H9 (cell line): ENCODE measurements at regions not wholly inside any gene's neighbourhood (a gene's known extent, or its start where the extent isn't known, plus 50 kb on each side); places are given as distances from the start of the nearest gene placed in this dataset.

Experiments used
- DNase-seq: peaks from one replicate; pipeline ENCODE4 v3.0.0-alpha.2; 2017
- H2AFZ ChIP-seq: one replicate; pipeline ENCODE4 v1.6.1; 2013; ENCODE audit warnings: mild to moderate bottlenecking, low read length, control low read depth, moderate library complexity
- H2AK5ac ChIP-seq: 2 replicates; pipeline ENCODE4 v1.6.1; 2013; ENCODE audit warnings: low read length, control low read depth, mixed read lengths; ENCODE audit not compliant: insufficient read length
- H2BK120ac ChIP-seq: one replicate; pipeline ENCODE4 v1.6.1; 2013; ENCODE audit warnings: low read depth, mild to moderate bottlenecking, low read length, control low read depth, inconsistent platforms; ENCODE audit not compliant: poor library complexity, severe bottlenecking
- H2BK12ac ChIP-seq: 2 replicates; pipeline ENCODE4 v1.6.1; 2013; ENCODE audit warnings: low read length, control low read depth, mixed read lengths, low read depth; ENCODE audit not compliant: insufficient read length
- H2BK15ac ChIP-seq: 2 replicates; pipeline ENCODE4 v1.6.1; 2013; ENCODE audit warnings: low read depth, low read length, control low read depth
- H2BK20ac ChIP-seq: one replicate; pipeline ENCODE4 v1.6.1; 2013; ENCODE audit warnings: low read depth, mild to moderate bottlenecking, low read length, control low read depth, inconsistent platforms; ENCODE audit not compliant: poor library complexity, severe bottlenecking
- H2BK5ac ChIP-seq: 2 replicates; pipeline ENCODE4 v1.6.1; 2013; ENCODE audit warnings: low read length, control low read depth, mixed read lengths; ENCODE audit not compliant: insufficient read length
- H3K14ac ChIP-seq: 2 replicates; pipeline ENCODE4 v1.6.1; 2013; ENCODE audit warnings: low read length, control low read depth; ENCODE audit not compliant: insufficient read depth
- H3K18ac ChIP-seq: 2 replicates; pipeline ENCODE4 v1.6.1; 2013; ENCODE audit warnings: low read depth, mild to moderate bottlenecking, mixed read lengths, low read length, control low read depth; ENCODE audit not compliant: insufficient read length
- H3K23ac ChIP-seq: 2 replicates; pipeline ENCODE4 v1.6.1; 2013; ENCODE audit warnings: low read length, control low read depth, mixed read lengths, low read depth; ENCODE audit not compliant: insufficient read length
- H3K23me2 ChIP-seq: 2 replicates; pipeline ENCODE4 v1.6.1; 2013; ENCODE audit warnings: low read depth, mild to moderate bottlenecking, mixed read lengths, low read length, control low read depth; ENCODE audit not compliant: insufficient read length, poor library complexity, severe bottlenecking
- H3K27ac ChIP-seq: 2 replicates; pipeline ENCODE4 v1.5.1; 2013; ENCODE audit warnings: low read length, control low read depth, mixed read lengths, low read depth; ENCODE audit not compliant: insufficient read length
- H3K27me3 ChIP-seq: 2 replicates; pipeline ENCODE4 v1.6.1; 2013; ENCODE audit warnings: low read length, control low read depth, inconsistent platforms; ENCODE audit not compliant: insufficient read depth
- H3K4ac ChIP-seq: 2 replicates; pipeline ENCODE4 v1.6.1; 2013; ENCODE audit warnings: low read depth, mild to moderate bottlenecking, control low read depth, inconsistent platforms, low read length, moderate library complexity
- H3K4me1 ChIP-seq: 2 replicates; pipeline ENCODE4 v1.6.1; 2013; ENCODE audit warnings: low read length, control low read depth, inconsistent platforms; ENCODE audit not compliant: insufficient read depth
- H3K4me2 ChIP-seq: 2 replicates; pipeline ENCODE4 v1.6.1; 2013; ENCODE audit warnings: low read length, control low read depth, mixed read lengths; ENCODE audit not compliant: insufficient read length, insufficient read depth
- H3K56ac ChIP-seq: 2 replicates; pipeline ENCODE4 v1.6.1; 2013; ENCODE audit warnings: low read depth, mild to moderate bottlenecking, mixed read lengths, low read length, control low read depth; ENCODE audit not compliant: insufficient read length
- H3K79me1 ChIP-seq: 2 replicates; pipeline ENCODE4 v1.6.1; 2013; ENCODE audit warnings: low read depth, mild to moderate bottlenecking, moderate library complexity, low read length, control low read depth, inconsistent platforms; ENCODE audit not compliant: insufficient read depth, poor library complexity, severe bottlenecking
- H3K79me2 ChIP-seq: 2 replicates; pipeline ENCODE4 v1.6.1; 2013; ENCODE audit warnings: low read length, control low read depth, inconsistent platforms; ENCODE audit not compliant: insufficient read depth
- H3K9ac ChIP-seq: 2 replicates; pipeline ENCODE4 v1.6.1; 2013; ENCODE audit warnings: low read length, control low read depth, mixed read lengths; ENCODE audit not compliant: insufficient read length; ENCODE audit errors: extremely low read depth
- H3K9me3 ChIP-seq: one replicate; pipeline ENCODE4 v1.6.1; 2013; ENCODE audit warnings: low read depth, low read length, inconsistent platforms; ENCODE audit not compliant: control insufficient read depth
- H3T11ph ChIP-seq: one replicate; pipeline ENCODE4 v1.6.1; 2013; ENCODE audit warnings: mild to moderate bottlenecking, low read length, control low read depth, inconsistent platforms
- H4K20me1 ChIP-seq: one replicate; pipeline ENCODE4 v1.6.1; 2013; ENCODE audit not compliant: control insufficient read depth, insufficient read length, insufficient read depth
- H4K5ac ChIP-seq: 2 replicates; pipeline ENCODE4 v1.6.1; 2013; ENCODE audit warnings: low read depth, mild to moderate bottlenecking, mixed read lengths, low read length, control low read depth; ENCODE audit not compliant: insufficient read length
- H4K8ac ChIP-seq: replicated peaks from 2 replicates; pipeline ENCODE4 v1.6.1; 2013; ENCODE audit warnings: low read length, control low read depth, mixed read lengths, low read depth; ENCODE audit not compliant: insufficient read length
- H4K91ac ChIP-seq: 2 replicates; pipeline ENCODE4 v1.6.1; 2013; ENCODE audit warnings: low read depth, mild to moderate bottlenecking, moderate library complexity, mixed read lengths, low read length, control low read depth; ENCODE audit not compliant: insufficient read length
- H3K27ac Mint-ChIP-seq, 3 experiments: 2 replicates in 2 of 3; 3 replicates in 1 of 3; pipeline ENCODE4 v1.8.0; 2020 to 2021; ENCODE audit warnings: mixed read lengths in 3 of 3, mild to moderate bottlenecking in 1 of 3, moderate library complexity in 1 of 3
- H3K27me3 Mint-ChIP-seq: 2 replicates; pipeline ENCODE4 v1.8.0; 2021; ENCODE audit warnings: low read depth, mild to moderate bottlenecking, moderate library complexity, mixed read lengths
- H3K36me3 Mint-ChIP-seq, 3 experiments: 2 replicates in 2 of 3; 3 replicates in 1 of 3; pipeline ENCODE4 v1.8.0; 2020 to 2021; ENCODE audit warnings: low read depth in 3 of 3, mixed read lengths in 3 of 3; ENCODE audit not compliant: insufficient read depth in 1 of 3
- H3K4me1 Mint-ChIP-seq, 2 experiments: 2 replicates each; pipeline ENCODE4 v1.8.0; 2020; ENCODE audit warnings: mixed read lengths in 2 of 2
- H3K4me3 Mint-ChIP-seq, 2 experiments: 2 replicates in 1 of 2; 3 replicates in 1 of 2; pipeline ENCODE4 v1.8.0; 2020 to 2021; ENCODE audit warnings: mild to moderate bottlenecking in 2 of 2, mixed read lengths in 2 of 2, moderate library complexity in 1 of 2
- H3K9me3 Mint-ChIP-seq, 2 experiments: 2 replicates in 1 of 2; 3 replicates in 1 of 2; pipeline ENCODE4 v1.8.0; 2020; ENCODE audit warnings: mild to moderate bottlenecking in 2 of 2, mixed read lengths in 2 of 2, moderate library complexity in 1 of 2
- CTCF ChIP-seq: fragments of 200-600 bp; sonication (generic); conservative IDR thresholded peaks from 3 replicates; pipeline ENCODE4 v1.8.0; 2021; ENCODE audit warnings: antibody characterized with exemption, mild to moderate bottlenecking
- WGBS: extraction: QIAGEN DNeasy Blood & Tissue Kit; methylation state at CpG from one replicate; pipeline ENCODE4 v1.1.7; 2013; ENCODE audit warnings: missing lambda C conversion rate, low lambda C conversion rate, mixed read lengths; ENCODE audit not compliant: insufficient read length; ENCODE audit errors: extremely low coverage; 5-methylcytosine and 5-hydroxymethylcytosine counted together

GRCh38 chr10:90062786-90063185 lies 361.4 kb downstream of the KIF20B start:
- Mint-ChIP-seq H3K9me3 (no peaks in the 10 kb centered on the region), H3K27ac (no peak overlapping the region), H3K4me1 (no peaks in the 10 kb centered on the region), H3K27me3 (no peaks in the 10 kb centered on the region; the same call in none of the 2 replicates), H3K4me3 (no peak overlapping the region), H3K36me3 (no peaks in the 10 kb centered on the region)
- no peak overlapping the region for H2AK5ac ChIP-seq
- H3K9me3 ChIP-seq = no peaks in the 10 kb centered on the region
- DNase-seq = no peak
- no peak overlapping the region for H4K8ac ChIP-seq
- H3K18ac ChIP-seq = no peak overlapping the region
- no peak overlapping the region for H2AFZ ChIP-seq
- no peak overlapping the region for H3K27ac ChIP-seq
- no peaks in the 10 kb centered on the region for H3K27me3 ChIP-seq
- no peak overlapping the region for H3T11ph ChIP-seq
- H3K9ac ChIP-seq = no peak overlapping the region
- no peak overlapping the region for H3K14ac ChIP-seq
- H3K79me2 ChIP-seq = no peaks in the 10 kb centered on the region
- no peaks in the 10 kb centered on the region for H4K20me1 ChIP-seq
- no peak overlapping the region for H3K56ac ChIP-seq
- no peak overlapping the region for H3K4me2 ChIP-seq
- WGBS = no CpG with 5 or more reads among the region's 3 CpGs
- H2BK20ac ChIP-seq = no peak overlapping the region
- no peak overlapping the region for H2BK5ac ChIP-seq
- no peak for TF ChIP-seq CTCF
- no peak overlapping the region for H2BK15ac ChIP-seq
- no peak overlapping the region for H3K23ac ChIP-seq
- no peak overlapping the region for H3K4ac ChIP-seq
- H3K79me1 ChIP-seq = no peaks in the 10 kb centered on the region
- H2BK120ac ChIP-seq = no peak overlapping the region
- H3K23me2 ChIP-seq = no peaks in the 10 kb centered on the region
- no peaks in the 10 kb centered on the region for H3K4me1 ChIP-seq
- H4K5ac ChIP-seq = no peak overlapping the region
- no peak overlapping the region for H2BK12ac ChIP-seq
- no peak overlapping the region for H4K91ac ChIP-seq
